ENCODE measurements at regions not wholly inside any gene's neighbourhood (a gene's known extent, or its start where the extent isn't known, plus 50 kb on each side); places are given as distances from the start of the nearest gene placed in this dataset.

GRCh38 chr13:109593230-109593629 lies 193.2 kb downstream of the IRS2 start:
- DNase-seq = no peak

GRCh38 chr13:109592770-109593169 lies 193.6 kb downstream of the IRS2 start:
- DNase-seq = no peak

GRCh38 chr13:109587689-109588088 lies 198.7 kb downstream of the IRS2 start:
- DNase-seq = no peak

- no peak for DNase-seq
These were observed 199.7 kb downstream of the IRS2 start for GRCh38 chr13:109586509-109587346.

- DNase-seq = no peak
These were observed 201.5 kb downstream of the IRS2 start for GRCh38 chr13:109584844-109585361.

- DNase-seq = no peak
These were observed 209.1 kb downstream of the IRS2 start for GRCh38 chr13:109577191-109577700.

GRCh38 chr13:109576331-109576813 lies 210.0 kb downstream of the IRS2 start:
- DNase-seq = no peak

- no peak for DNase-seq
These were observed 210.6 kb downstream of the IRS2 start for GRCh38 chr13:109575821-109576220.

- no peak for DNase-seq
These were observed 214.0 kb downstream of the IRS2 start for GRCh38 chr13:109572389-109572788.

- no peak for DNase-seq
These were observed 216.2 kb downstream of the IRS2 start for GRCh38 chr13:109569958-109570711.

- DNase-seq = no peak
These were observed 218.0 kb downstream of the IRS2 start for GRCh38 chr13:109568339-109568818.

GRCh38 chr13:109567315-109567714 lies 219.1 kb downstream of the IRS2 start:
- DNase-seq = no peak

GRCh38 chr13:109565877-109566276 lies 220.5 kb downstream of the IRS2 start:
- no peak for DNase-seq

GRCh38 chr13:109548374-109548773 lies 238.0 kb downstream of the IRS2 start:
- no peak for DNase-seq

- no peak for DNase-seq
These were observed 238.4 kb downstream of the IRS2 start for GRCh38 chr13:109547942-109548341.

- no peak for DNase-seq
These were observed 240.5 kb downstream of the IRS2 start for GRCh38 chr13:109545931-109546330.

- no peak for DNase-seq
These were observed 245.3 kb downstream of the IRS2 start for GRCh38 chr13:109541081-109541480.

GRCh38 chr13:109537584-109537983 lies 248.8 kb downstream of the IRS2 start:
- no peak for DNase-seq

GRCh38 chr13:109533350-109533749 lies 253.0 kb downstream of the IRS2 start:
- no peak for DNase-seq

GRCh38 chr13:109529964-109530363 lies 256.4 kb downstream of the IRS2 start:
- no peak for DNase-seq

GRCh38 chr13:109521719-109522118 lies 264.7 kb downstream of the IRS2 start:
- no peak for DNase-seq

- DNase-seq = no peak
These were observed 268.9 kb downstream of the IRS2 start for GRCh38 chr13:109517517-109517916.

- DNase-seq = no peak
These were observed 270.2 kb downstream of the IRS2 start for GRCh38 chr13:109516186-109516585.

All from NCI-H2081 (cell line).